ACC112 (cell line): ENCODE measurements at regions not wholly inside any gene's neighbourhood (a gene's known extent, or its start where the extent isn't known, plus 50 kb on each side); places are given as distances from the start of the nearest gene placed in this dataset.

ENCODE experiments used
- H2AFZ ChIP-seq: fragments of 200-600 bp; sonication (generic); one replicate; pipeline ENCODE4 v1.6.0; 2017; ENCODE audit warnings: antibody characterized with exemption, low read length; ENCODE audit not compliant: unreplicated experiment
- H3K27ac ChIP-seq: fragments of 200-600 bp; sonication (generic); 2 replicates; pipeline ENCODE4 v1.5.1; 2014; ENCODE audit warnings: low read depth, mild to moderate bottlenecking, antibody characterized with exemption, low read length, moderate library complexity
- H3K27me3 ChIP-seq: fragments of 200-600 bp; sonication (generic); 2 replicates; pipeline ENCODE4 v1.6.1; 2014; ENCODE audit warnings: mild to moderate bottlenecking, antibody characterized with exemption, low read length, moderate library complexity, mixed read lengths; ENCODE audit not compliant: insufficient read depth
- H3K36me3 ChIP-seq: fragments of 200-600 bp; sonication (generic); 2 replicates; pipeline ENCODE4 v1.6.1; 2016; ENCODE audit warnings: mild to moderate bottlenecking, antibody characterized with exemption, low read length, moderate library complexity, mixed read lengths; ENCODE audit not compliant: insufficient read depth
- H3K4me1 ChIP-seq: fragments of 200-600 bp; sonication (generic); one replicate; pipeline ENCODE4 v1.6.1; 2016; ENCODE audit warnings: low read length, mixed read lengths; ENCODE audit not compliant: insufficient read depth, unreplicated experiment, control insufficient read depth
- H3K4me3 ChIP-seq: fragments of 200-600 bp; sonication (generic); 2 replicates; pipeline ENCODE4 v1.5.1; 2014; ENCODE audit warnings: mild to moderate bottlenecking, low read depth, low read length
- H3K79me2 ChIP-seq: fragments of 200-600 bp; sonication (generic); one replicate; pipeline ENCODE4 v1.6.0; 2016; ENCODE audit warnings: low read length; ENCODE audit not compliant: control insufficient read depth, unreplicated experiment, insufficient read depth

DNA sequence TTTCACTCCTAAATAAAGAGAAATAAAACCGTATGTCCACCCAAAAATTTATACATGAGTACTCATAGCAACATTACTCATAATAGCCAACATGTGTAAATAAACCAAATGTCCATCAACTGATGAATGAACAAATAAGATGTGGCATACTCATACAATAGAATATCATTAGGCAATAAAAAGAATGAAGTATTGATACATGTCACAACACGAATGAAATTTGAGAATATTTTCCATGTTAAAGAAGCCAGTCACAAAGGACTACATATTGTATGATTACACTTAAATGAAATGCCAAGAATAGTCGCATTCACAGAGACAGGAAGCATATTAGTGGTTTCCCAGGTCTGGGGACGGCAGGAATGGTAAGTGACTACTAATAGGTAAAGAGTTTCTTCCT lies 869.2 kb downstream of the IGSF11 start:
- Histone ChIP-seq H3K27ac (no peak overlapping the region), H3K4me1 (no peaks in the 10 kb centered on the region), H2AFZ (no peak overlapping the region), H3K4me3 (no peak overlapping the region), H3K27me3 (no peaks in the 10 kb centered on the region), H3K36me3 (no peaks in the 10 kb centered on the region), H3K79me2 (no peaks in the 10 kb centered on the region)

DNA sequence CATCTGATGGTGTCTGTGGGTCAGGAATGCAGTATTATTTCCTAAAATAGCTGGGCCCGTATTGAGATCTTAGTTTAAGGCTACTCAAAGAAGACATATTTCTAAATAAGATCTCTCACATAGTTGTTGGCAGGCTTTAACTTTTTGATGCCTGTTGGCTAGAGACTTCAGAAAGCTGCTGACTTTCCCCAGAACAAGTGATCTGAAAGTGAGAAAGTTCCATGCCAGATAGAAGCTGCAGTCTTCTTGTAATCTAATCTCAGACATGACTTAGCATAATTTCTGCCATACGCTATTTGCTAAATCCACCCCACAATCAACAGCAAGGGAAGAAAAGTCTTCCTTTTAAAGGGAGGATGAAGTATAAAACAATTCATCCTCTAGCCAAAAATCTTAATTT lies 867.1 kb downstream of the IGSF11 start:
- H3K27me3 ChIP-seq, result no peaks in the 10 kb centered on the region
- no peak overlapping the region for H3K27ac ChIP-seq
- H3K36me3 ChIP-seq, result no peaks in the 10 kb centered on the region
- H3K79me2 ChIP-seq, result no peaks in the 10 kb centered on the region
- no peak overlapping the region for H2AFZ ChIP-seq
- no peak overlapping the region for H3K4me3 ChIP-seq
- no peaks in the 10 kb centered on the region for H3K4me1 ChIP-seq

DNA sequence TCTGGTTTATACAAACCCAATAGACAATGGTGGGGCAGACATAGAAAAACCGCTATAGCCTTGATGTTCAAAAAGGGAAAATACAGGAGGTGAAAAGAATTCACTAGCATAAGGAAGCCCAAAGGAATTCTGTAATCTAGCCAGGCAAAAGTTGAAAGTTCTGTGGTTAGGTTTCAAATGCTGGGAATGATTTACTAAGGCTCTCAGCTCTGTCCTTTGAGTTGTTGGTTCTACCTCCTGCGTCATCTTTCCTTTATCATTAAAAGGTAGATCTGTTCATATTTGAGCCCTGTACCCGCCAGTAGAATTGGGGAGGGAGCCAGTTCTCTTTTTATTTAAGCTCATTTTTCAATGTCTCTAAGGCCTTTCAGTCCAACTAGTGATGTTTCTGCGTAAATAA lies 866.5 kb downstream of the IGSF11 start:
- no peaks in the 10 kb centered on the region for H3K79me2 ChIP-seq
- H3K4me3 ChIP-seq, result no peak overlapping the region
- H3K36me3 ChIP-seq, result no peaks in the 10 kb centered on the region
- no peak overlapping the region for H3K27ac ChIP-seq
- no peaks in the 10 kb centered on the region for H3K4me1 ChIP-seq
- H2AFZ ChIP-seq, result no peak overlapping the region
- no peaks in the 10 kb centered on the region for H3K27me3 ChIP-seq

DNA sequence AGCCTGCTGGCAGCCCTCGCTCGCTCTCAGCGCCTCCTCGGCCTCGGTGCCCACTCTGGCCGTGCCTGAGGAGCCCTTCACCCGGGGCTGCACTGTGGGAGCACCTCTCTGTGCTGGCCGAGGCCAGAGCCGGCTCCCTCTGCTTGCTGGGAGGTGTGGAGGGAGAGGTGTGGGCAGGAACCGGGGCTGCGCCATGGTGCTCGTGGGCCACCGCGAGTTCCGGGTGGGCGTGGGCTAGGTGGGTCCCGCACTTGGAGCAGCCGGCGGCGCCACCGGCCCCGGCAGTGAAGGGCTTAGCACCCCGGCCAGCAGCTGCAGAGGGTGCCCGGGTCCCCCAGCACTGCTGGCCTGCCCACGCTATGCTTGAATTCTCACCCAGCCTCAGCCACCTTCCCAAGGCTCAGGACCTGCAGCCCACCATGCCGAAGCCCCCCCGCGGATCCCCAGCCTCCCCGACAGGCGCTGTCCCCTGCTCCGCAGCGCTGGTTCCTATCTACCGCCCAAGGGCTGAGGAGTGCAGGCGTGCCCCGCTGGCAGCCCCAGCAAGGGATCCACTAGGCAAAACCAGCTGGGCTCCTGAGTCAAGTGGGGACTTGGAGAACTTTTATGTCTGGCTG lies 863.3 kb downstream of the IGSF11 start:
- H2AFZ ChIP-seq, result no peak overlapping the region
- H3K27me3 ChIP-seq, result no peaks in the 10 kb centered on the region
- no peaks in the 10 kb centered on the region for H3K36me3 ChIP-seq
- no peaks in the 10 kb centered on the region for H3K4me1 ChIP-seq
- no peak overlapping the region for H3K27ac ChIP-seq
- H3K4me3 ChIP-seq, result no peak overlapping the region
- no peaks in the 10 kb centered on the region for H3K79me2 ChIP-seq

DNA sequence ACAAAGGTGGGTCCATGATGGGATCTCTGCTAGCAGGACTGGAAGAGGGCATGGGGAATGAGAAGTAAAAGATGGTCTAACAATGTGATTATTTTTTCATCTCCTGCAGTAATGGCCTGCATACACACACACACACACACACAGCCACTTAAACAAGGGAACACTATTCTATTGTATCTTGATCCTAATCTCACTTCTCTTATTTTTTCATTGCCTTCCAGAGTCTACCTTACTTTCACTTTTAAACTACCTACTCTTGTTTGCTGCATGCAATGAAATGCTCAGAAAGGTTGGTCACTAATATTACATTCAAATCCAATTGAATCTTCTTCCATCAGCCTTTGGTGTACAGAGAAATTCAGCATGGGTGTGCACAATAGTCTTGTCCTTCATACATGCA lies 853.8 kb downstream of the IGSF11 start:
- no peaks in the 10 kb centered on the region for H3K36me3 ChIP-seq
- H3K27me3 ChIP-seq, result no peaks in the 10 kb centered on the region
- H2AFZ ChIP-seq, result no peak overlapping the region
- H3K27ac ChIP-seq, result no peak overlapping the region
- no peaks in the 10 kb centered on the region for H3K4me1 ChIP-seq
- H3K4me3 ChIP-seq, result no peak overlapping the region
- H3K79me2 ChIP-seq, result no peaks in the 10 kb centered on the region

DNA sequence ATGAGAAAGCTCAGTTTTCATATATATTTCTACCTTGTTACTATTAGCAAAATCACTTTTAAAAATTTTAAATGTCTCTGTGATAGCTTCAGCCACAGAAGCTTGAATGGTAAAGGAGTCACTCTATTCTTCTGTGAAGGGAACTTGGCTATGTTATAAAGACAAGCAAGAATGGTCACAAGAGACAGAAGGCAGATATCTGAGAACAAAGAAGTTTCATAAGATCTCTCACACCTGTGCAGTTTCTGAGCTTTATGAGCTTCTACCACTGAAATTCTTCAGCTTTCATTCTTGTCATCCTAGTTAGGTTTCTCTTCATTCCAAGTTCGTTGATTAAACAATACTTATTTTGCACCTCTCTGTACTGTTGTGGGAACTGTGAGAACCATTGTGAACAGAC lies 853.4 kb downstream of the IGSF11 start:
- H3K27me3 ChIP-seq, result no peaks in the 10 kb centered on the region
- no peak overlapping the region for H3K4me3 ChIP-seq
- H3K36me3 ChIP-seq, result no peaks in the 10 kb centered on the region
- no peak overlapping the region for H3K27ac ChIP-seq
- no peaks in the 10 kb centered on the region for H3K4me1 ChIP-seq
- H2AFZ ChIP-seq, result no peak overlapping the region
- no peaks in the 10 kb centered on the region for H3K79me2 ChIP-seq

DNA sequence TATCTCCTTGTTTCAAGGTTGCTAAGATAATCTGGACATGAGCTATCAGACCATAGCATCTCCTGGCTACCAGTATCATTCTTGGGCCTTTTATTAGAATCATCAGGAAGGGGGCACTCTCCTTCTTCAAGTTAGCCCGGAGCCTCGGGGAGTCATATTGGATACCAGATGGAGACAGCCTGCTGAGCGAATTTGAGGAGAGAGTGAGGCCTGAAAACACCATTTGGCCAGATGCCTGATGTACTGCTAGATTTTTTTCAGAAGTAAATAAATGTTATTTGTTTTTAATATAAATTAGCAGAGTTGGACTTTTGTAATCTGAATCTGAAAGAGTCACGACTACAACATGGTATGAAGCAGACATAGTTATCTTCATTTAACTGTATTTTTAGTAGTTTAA lies 848.6 kb downstream of the IGSF11 start:
- H3K4me1 ChIP-seq, result no peaks in the 10 kb centered on the region
- no peaks in the 10 kb centered on the region for H3K36me3 ChIP-seq
- no peak overlapping the region for H3K4me3 ChIP-seq
- H3K79me2 ChIP-seq, result no peaks in the 10 kb centered on the region
- no peaks in the 10 kb centered on the region for H3K27me3 ChIP-seq
- no peak overlapping the region for H2AFZ ChIP-seq
- no peak overlapping the region for H3K27ac ChIP-seq

DNA sequence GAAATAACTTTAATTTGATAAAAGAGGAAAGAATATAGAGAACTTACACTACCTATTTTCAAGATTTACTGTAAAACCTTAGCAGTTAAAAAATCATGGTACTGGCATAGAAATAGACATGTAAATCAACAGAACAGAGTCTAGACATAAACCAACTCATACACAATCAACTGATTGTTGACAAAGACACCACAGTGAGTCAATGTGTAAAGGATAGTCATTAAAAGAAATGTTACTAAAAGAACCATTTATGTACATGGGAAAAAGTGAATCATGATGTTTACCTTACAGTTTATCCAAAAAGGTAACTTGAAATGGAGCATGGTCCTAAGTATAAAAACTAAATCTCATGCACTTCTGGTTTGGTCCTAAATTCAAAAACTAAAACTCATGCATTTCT lies 847.4 kb downstream of the IGSF11 start:
- no peak overlapping the region for H3K27ac ChIP-seq
- no peaks in the 10 kb centered on the region for H3K4me1 ChIP-seq
- H2AFZ ChIP-seq, result no peak overlapping the region
- no peaks in the 10 kb centered on the region for H3K36me3 ChIP-seq
- no peaks in the 10 kb centered on the region for H3K27me3 ChIP-seq
- no peaks in the 10 kb centered on the region for H3K79me2 ChIP-seq
- H3K4me3 ChIP-seq, result no peak overlapping the region

DNA sequence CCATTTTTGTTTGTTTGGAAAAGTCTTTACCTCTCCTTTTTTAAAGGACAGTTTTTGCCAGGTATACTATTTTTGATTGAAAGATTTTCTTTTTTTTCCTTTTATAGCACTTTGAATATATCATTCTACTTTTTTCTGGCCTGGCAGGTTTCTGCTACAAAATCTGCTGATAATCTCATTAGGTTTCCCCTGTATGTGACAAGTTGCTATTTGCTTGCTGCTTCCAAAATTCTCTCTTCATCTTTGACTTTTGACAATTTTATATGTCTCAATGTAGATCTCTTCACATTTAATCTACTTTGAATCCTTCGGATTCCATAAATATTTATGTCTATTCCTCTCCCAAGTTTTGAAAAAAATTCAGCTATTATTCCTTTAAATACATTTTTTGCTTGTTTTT lies 838.5 kb downstream of the IGSF11 start:
- H3K79me2 ChIP-seq, result no peaks in the 10 kb centered on the region
- no peaks in the 10 kb centered on the region for H3K4me1 ChIP-seq
- no peak overlapping the region for H2AFZ ChIP-seq
- H3K4me3 ChIP-seq, result no peak overlapping the region
- H3K36me3 ChIP-seq, result no peaks in the 10 kb centered on the region
- no peaks in the 10 kb centered on the region for H3K27me3 ChIP-seq
- H3K27ac ChIP-seq, result no peak overlapping the region

DNA sequence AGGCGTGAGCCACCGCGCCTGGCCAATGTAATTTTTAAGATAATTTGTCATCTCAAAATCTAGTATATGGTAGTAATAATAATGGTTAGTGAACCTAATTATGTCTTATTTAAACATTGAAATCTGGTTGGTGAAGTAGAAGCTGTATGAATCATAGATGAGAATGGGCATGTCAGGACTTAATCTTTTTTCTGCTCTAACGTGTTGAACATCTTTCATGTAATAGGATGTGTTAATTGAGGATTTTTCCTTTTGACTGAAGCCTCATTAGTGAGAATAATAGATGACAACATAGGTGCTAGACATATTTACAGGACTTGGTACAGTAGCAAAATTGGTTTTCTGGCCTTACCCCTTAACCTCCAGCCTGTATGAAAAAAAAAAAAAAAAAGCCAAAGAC lies 835.6 kb downstream of the IGSF11 start:
- Histone ChIP-seq H3K79me2 (no peaks in the 10 kb centered on the region), H3K4me3 (no peak overlapping the region), H3K4me1 (no peaks in the 10 kb centered on the region), H2AFZ (no peak overlapping the region), H3K36me3 (no peaks in the 10 kb centered on the region), H3K27ac (no peak overlapping the region), H3K27me3 (no peaks in the 10 kb centered on the region)

DNA sequence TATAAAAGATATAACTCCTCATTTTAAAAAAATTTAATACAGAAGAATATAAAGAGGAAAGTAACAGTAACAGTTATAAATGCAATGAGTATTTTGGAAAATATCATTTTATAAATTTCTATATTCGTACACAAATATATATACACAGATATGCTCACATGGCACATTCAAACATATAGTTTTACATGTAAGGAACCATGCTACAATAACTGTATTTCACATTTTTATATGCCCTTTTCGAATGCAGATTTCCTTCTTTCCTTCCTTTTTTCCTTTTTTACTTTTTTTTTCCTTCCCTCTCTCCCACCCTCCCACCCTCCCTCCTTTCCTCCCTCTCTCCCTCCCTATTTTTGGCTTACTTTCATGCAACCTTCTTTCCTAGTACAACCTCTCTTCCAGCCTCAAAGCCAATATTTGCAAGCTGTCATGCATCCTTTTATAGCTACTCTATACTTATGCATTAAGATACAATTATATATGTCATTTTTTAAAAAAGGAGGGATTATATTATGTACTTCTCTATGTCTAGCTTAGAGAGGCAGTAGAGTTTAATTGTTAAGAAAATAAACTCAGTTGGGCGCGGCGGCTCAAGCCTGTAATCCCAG lies 830.5 kb downstream of the IGSF11 start:
- Histone ChIP-seq H3K4me1 (no peaks in the 10 kb centered on the region), H3K27me3 (no peaks in the 10 kb centered on the region), H3K79me2 (no peaks in the 10 kb centered on the region), H3K4me3 (no peak overlapping the region), H3K36me3 (no peaks in the 10 kb centered on the region), H2AFZ (no peak overlapping the region), H3K27ac (no peak overlapping the region)
